ENCODE measurements at regions not wholly inside any gene's neighbourhood (a gene's known extent, or its start where the extent isn't known, plus 50 kb on each side); places are given as distances from the start of the nearest gene placed in this dataset.
"Not testable (repeated sequence)": the region's sequence is repeated elsewhere in the genome, so short reads cannot be mapped to it uniquely, and the experiment has no call there.

- Mint-ChIP-seq H3K9me3 (peaks cover 6% of the 10 kb centered on the region), H3K4me1 (no peaks in the 10 kb centered on the region), H3K36me3 (no peaks in the 10 kb centered on the region), H3K27ac (no peak overlapping the region), H3K4me3 (no peak overlapping the region), H3K27me3 (no peaks in the 10 kb centered on the region)
- DNase-seq: no peak
Measured at GRCh38 chr1:189779034-189779433, 698.6 kb downstream of the BRINP3 start.

- Mint-ChIP-seq H3K27me3 (no peaks in the 10 kb centered on the region), H3K4me1 (no peaks in the 10 kb centered on the region), H3K36me3 (no peaks in the 10 kb centered on the region), H3K27ac (no peak overlapping the region), H3K9me3 (peaks cover 5% of the 10 kb centered on the region), H3K4me3 (no peak overlapping the region)
- no peak for DNase-seq
Measured at GRCh38 chr1:189782295-189782694, 695.4 kb downstream of the BRINP3 start.

- Mint-ChIP-seq H3K9me3 (peaks cover 7% of the 10 kb centered on the region), H3K4me1 (no peaks in the 10 kb centered on the region), H3K36me3 (no peaks in the 10 kb centered on the region), H3K27me3 (no peaks in the 10 kb centered on the region), H3K4me3 (no peak overlapping the region), H3K27ac (no peak overlapping the region)
- DNase-seq: no peak
Measured at GRCh38 chr1:189783456-189783855, 694.2 kb downstream of the BRINP3 start.

GRCh38 chr1:189786761-189787160 is 690.9 kb downstream of the BRINP3 start:
- H3K27me3 Mint-ChIP-seq: no peaks in the 10 kb centered on the region
- H3K36me3 Mint-ChIP-seq: no peaks in the 10 kb centered on the region
- H3K9me3 Mint-ChIP-seq: peaks cover 5% of the 10 kb centered on the region
- DNase-seq: no peak
- H3K4me3 Mint-ChIP-seq: no peak overlapping the region
- H3K4me1 Mint-ChIP-seq: no peaks in the 10 kb centered on the region
- H3K27ac Mint-ChIP-seq: no peak overlapping the region

- H3K4me3 Mint-ChIP-seq: no peak overlapping the region
- H3K4me1 Mint-ChIP-seq: no peaks in the 10 kb centered on the region
- DNase-seq: no peak
- H3K27ac Mint-ChIP-seq: no peak overlapping the region
- H3K9me3 Mint-ChIP-seq: peaks cover 5% of the 10 kb centered on the region
- no peaks in the 10 kb centered on the region for H3K36me3 Mint-ChIP-seq
- H3K27me3 Mint-ChIP-seq: no peaks in the 10 kb centered on the region
Measured at GRCh38 chr1:189787201-189787600, 690.5 kb downstream of the BRINP3 start.

- no peak overlapping the region for H3K4me3 Mint-ChIP-seq
- no peaks in the 10 kb centered on the region for H3K27me3 Mint-ChIP-seq
- no peaks in the 10 kb centered on the region for H3K4me1 Mint-ChIP-seq
Measured at GRCh38 chr1:189790335-189790734, 687.3 kb downstream of the BRINP3 start.

GRCh38 chr1:189803364-189803763 is 674.3 kb downstream of the BRINP3 start:
- DNase-seq: no peak
- Mint-ChIP-seq H3K4me1 (no peaks in the 10 kb centered on the region), H3K36me3 (no peaks in the 10 kb centered on the region), H3K27ac (no peak overlapping the region), H3K9me3 (peaks cover 9% of the 10 kb centered on the region), H3K4me3 (no peak overlapping the region), H3K27me3 (no peaks in the 10 kb centered on the region)

More at GRCh38 chr1:189790335-189790734, 687.3 kb downstream of the BRINP3 start:
- Mint-ChIP-seq H3K36me3 (no peaks in the 10 kb centered on the region), H3K9me3 (peaks cover 6% of the 10 kb centered on the region), H3K27ac (no peak overlapping the region)
- no peak for DNase-seq

GRCh38 chr1:189804352-189804751 is 673.3 kb downstream of the BRINP3 start:
- H3K27ac Mint-ChIP-seq: no peak overlapping the region
- H3K4me3 Mint-ChIP-seq: no peak overlapping the region
- H3K4me1 Mint-ChIP-seq: no peaks in the 10 kb centered on the region
- DNase-seq: no peak
- peaks cover 5% of the 10 kb centered on the region for H3K9me3 Mint-ChIP-seq
- H3K36me3 Mint-ChIP-seq: no peaks in the 10 kb centered on the region
- H3K27me3 Mint-ChIP-seq: no peaks in the 10 kb centered on the region

- DNase-seq: no peak
- Mint-ChIP-seq H3K4me3 (no peak overlapping the region), H3K9me3 (peaks cover 5% of the 10 kb centered on the region), H3K27me3 (no peaks in the 10 kb centered on the region), H3K4me1 (no peaks in the 10 kb centered on the region), H3K36me3 (no peaks in the 10 kb centered on the region), H3K27ac (no peak overlapping the region)
Measured at GRCh38 chr1:189805735-189806134, 671.9 kb downstream of the BRINP3 start.

- not testable (repeated sequence) for H3K4me1 Mint-ChIP-seq, H3K36me3 Mint-ChIP-seq, H3K9me3 Mint-ChIP-seq, DNase-seq, H3K4me3 Mint-ChIP-seq, H3K27me3 Mint-ChIP-seq, H3K27ac Mint-ChIP-seq
Measured at GRCh38 chr1:189810639-189811038, 667.0 kb downstream of the BRINP3 start.

GRCh38 chr1:189811960-189812359 is 665.7 kb downstream of the BRINP3 start:
- no peak overlapping the region for H3K27ac Mint-ChIP-seq
- H3K36me3 Mint-ChIP-seq: no peaks in the 10 kb centered on the region
- no peak for DNase-seq
- no peak overlapping the region for H3K4me3 Mint-ChIP-seq
- H3K9me3 Mint-ChIP-seq: no peaks in the 10 kb centered on the region
- no peaks in the 10 kb centered on the region for H3K27me3 Mint-ChIP-seq
- no peaks in the 10 kb centered on the region for H3K4me1 Mint-ChIP-seq

- Mint-ChIP-seq H3K4me1 (no peaks in the 10 kb centered on the region), H3K4me3 (no peak overlapping the region), H3K27ac (no peak overlapping the region), H3K9me3 (peaks cover 3% of the 10 kb centered on the region), H3K27me3 (no peaks in the 10 kb centered on the region), H3K36me3 (no peaks in the 10 kb centered on the region)
- DNase-seq: no peak
Measured at GRCh38 chr1:189816558-189816957, 661.1 kb downstream of the BRINP3 start.

GRCh38 chr1:189819751-189820150 is 657.9 kb downstream of the BRINP3 start:
- no peak overlapping the region for H3K4me3 Mint-ChIP-seq
- H3K4me1 Mint-ChIP-seq: no peaks in the 10 kb centered on the region
- no peaks in the 10 kb centered on the region for H3K36me3 Mint-ChIP-seq
- peaks cover 3% of the 10 kb centered on the region for H3K9me3 Mint-ChIP-seq
- no peak for DNase-seq
- H3K27me3 Mint-ChIP-seq: no peaks in the 10 kb centered on the region
- H3K27ac Mint-ChIP-seq: no peak overlapping the region

GRCh38 chr1:189821833-189822232 is 655.8 kb downstream of the BRINP3 start:
- Mint-ChIP-seq H3K4me1 (no peaks in the 10 kb centered on the region), H3K27ac (no peak overlapping the region), H3K27me3 (no peaks in the 10 kb centered on the region), H3K9me3 (peaks cover 4% of the 10 kb centered on the region), H3K4me3 (no peak overlapping the region), H3K36me3 (no peaks in the 10 kb centered on the region)
- DNase-seq: no peak

GRCh38 chr1:189834813-189835212 is 642.9 kb downstream of the BRINP3 start:
- H3K4me3 Mint-ChIP-seq: no peak overlapping the region
- no peaks in the 10 kb centered on the region for H3K4me1 Mint-ChIP-seq
- H3K27me3 Mint-ChIP-seq: no peaks in the 10 kb centered on the region
- no peaks in the 10 kb centered on the region for H3K36me3 Mint-ChIP-seq
- DNase-seq: no peak
- H3K27ac Mint-ChIP-seq: no peak overlapping the region
- peaks cover 8% of the 10 kb centered on the region for H3K9me3 Mint-ChIP-seq

- H3K36me3 Mint-ChIP-seq: no peaks in the 10 kb centered on the region
- no peak overlapping the region for H3K4me3 Mint-ChIP-seq
- H3K4me1 Mint-ChIP-seq: no peaks in the 10 kb centered on the region
- peaks cover 3% of the 10 kb centered on the region for H3K9me3 Mint-ChIP-seq
- H3K27me3 Mint-ChIP-seq: no peaks in the 10 kb centered on the region
- DNase-seq: no peak
- no peak overlapping the region for H3K27ac Mint-ChIP-seq
Measured at GRCh38 chr1:189847613-189848012, 630.1 kb downstream of the BRINP3 start.

All from activated naive CD8-positive, alpha-beta T cell treated with anti-CD3 and anti-CD28 coated beads for 36 hours (primary cell).